CD4-positive, CD25-positive, alpha-beta regulatory T cell (primary cell): ENCODE measurements at regions not wholly inside any gene's neighbourhood (a gene's known extent, or its start where the extent isn't known, plus 50 kb on each side); places are given as distances from the start of the nearest gene placed in this dataset.

Source experiments
- ATAC-seq, 2 donors: fragments of 150-1000 bp; cut with Tn5 transposase; one replicate each; pipeline ENCODE4 v1.10.0; 2021; ENCODE audit warnings: low read depth in 2 of 2, moderate number of reproducible peaks in 2 of 2, moderate library complexity in 1 of 2
- DNase-seq, 3 donors: peaks; one replicate each; pipeline versions ENCODE4 v3.0.0 to v3.0.0-alpha.2; 2012 to 2022; ENCODE audit warnings: mixed read lengths in 1 of 3
- H3K27ac ChIP-seq: one replicate; pipeline ENCODE4 v1.7.0; 2013; ENCODE audit warnings: mild to moderate bottlenecking, low read length; ENCODE audit not compliant: insufficient read depth, poor library complexity, severe bottlenecking
- H3K27me3 ChIP-seq: one replicate; pipeline ENCODE4 v1.7.0; 2013; ENCODE audit warnings: low read length; ENCODE audit not compliant: control insufficient read depth, insufficient read depth
- H3K36me3 ChIP-seq: one replicate; pipeline ENCODE4 v1.7.0; 2013; ENCODE audit warnings: mild to moderate bottlenecking, low read length, moderate library complexity; ENCODE audit not compliant: control insufficient read depth, insufficient read depth
- H3K4me1 ChIP-seq: 2 replicates; pipeline ENCODE4 v1.7.0; 2013; ENCODE audit warnings: mild to moderate bottlenecking, low read length; ENCODE audit not compliant: insufficient read depth, control insufficient read depth, poor library complexity, severe bottlenecking
- H3K4me3 ChIP-seq: one replicate; pipeline ENCODE4 v1.7.0; 2013; ENCODE audit warnings: low read depth, mild to moderate bottlenecking, low read length, moderate library complexity
- H3K9me3 ChIP-seq, 2 experiments: 1 replicate in 1 of 2; 2 replicates in 1 of 2; pipeline ENCODE4 v1.7.0; 2013; ENCODE audit warnings: low read length in 2 of 2, mild to moderate bottlenecking in 1 of 2, moderate library complexity in 1 of 2; ENCODE audit not compliant: control insufficient read depth in 2 of 2
- H3K27ac Mint-ChIP-seq, 3 donors: one replicate each; pipeline ENCODE4 v1.8.0; 2020 to 2022; ENCODE audit warnings: mild to moderate bottlenecking in 3 of 3, mixed read lengths in 3 of 3, moderate library complexity in 2 of 3
- H3K27me3 Mint-ChIP-seq: one replicate; pipeline ENCODE4 v1.8.0; 2022; ENCODE audit warnings: mild to moderate bottlenecking, mixed read lengths
- H3K36me3 Mint-ChIP-seq: one replicate; pipeline ENCODE4 v1.8.0; 2020; ENCODE audit warnings: mixed read lengths
- H3K4me1 Mint-ChIP-seq, 4 donors: one replicate each; pipeline ENCODE4 v1.8.0; 2020 to 2022; ENCODE audit warnings: mixed read lengths in 4 of 4, mild to moderate bottlenecking in 1 of 4
- H3K4me3 Mint-ChIP-seq, 4 donors: one replicate each; pipeline ENCODE4 v1.8.0; 2020 to 2022; ENCODE audit warnings: mild to moderate bottlenecking in 4 of 4, mixed read lengths in 4 of 4, moderate library complexity in 3 of 4
- H3K9me3 Mint-ChIP-seq, 7 donors: one replicate each; pipeline ENCODE4 v1.8.0; 2020 to 2022; ENCODE audit warnings: mixed read lengths in 7 of 7, mild to moderate bottlenecking in 3 of 7, moderate library complexity in 2 of 7

- Mint-ChIP-seq H3K27ac (no peak overlapping the region), H3K4me1 (no peaks in the 10 kb centered on the region), H3K9me3 (peaks cover 0 to 1% (median 0%) of the 10 kb centered on the region in 7 donors)
These were observed 65.7 kb downstream of the TMEM18 start for GRCh38 chr2:611519-611918.

DNA sequence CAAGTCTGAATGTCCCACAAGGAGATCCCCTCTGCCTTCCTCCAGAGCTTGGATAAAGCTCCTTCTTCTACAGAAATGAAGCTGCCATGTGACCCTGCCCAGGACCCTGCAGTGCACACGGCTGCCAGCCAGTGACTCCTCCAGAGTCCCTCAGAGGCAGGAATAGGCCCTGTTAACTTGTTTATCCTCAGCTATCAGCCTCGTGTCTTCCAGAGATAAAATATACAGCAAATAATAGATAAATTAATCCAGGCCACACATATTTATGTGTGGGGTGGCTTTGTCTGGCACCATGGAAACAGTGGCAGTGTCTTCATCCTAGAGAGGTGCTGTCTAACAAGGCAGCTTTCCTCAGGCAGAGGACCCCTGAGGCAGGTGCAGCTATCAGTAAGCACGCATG lies 66.7 kb downstream of the TMEM18 start:
- Histone ChIP-seq H3K4me3 (no peak overlapping the region), H3K9me3 (no peaks in the 10 kb centered on the region), H3K4me1 (no peaks in the 10 kb centered on the region), H3K27me3 (peaks cover 3% of the 10 kb centered on the region), H3K27ac (no peak overlapping the region), H3K36me3 (no peaks in the 10 kb centered on the region)
- peaks cover 9% of the 10 kb centered on the region for H3K27me3 Mint-ChIP-seq
- no peak for ATAC-seq
- H3K4me1 Mint-ChIP-seq: no peaks in the 10 kb centered on the region
- peaks cover 0 to 1% (median 0%) of the 10 kb centered on the region in 7 donors for H3K9me3 Mint-ChIP-seq
- no peaks in the 10 kb centered on the region for H3K36me3 Mint-ChIP-seq
- H3K4me3 Mint-ChIP-seq: no peak overlapping the region
- no peak for DNase-seq
- no peak overlapping the region for H3K27ac Mint-ChIP-seq

More at GRCh38 chr2:611519-611918, 65.7 kb downstream of the TMEM18 start:
- Histone ChIP-seq H3K4me1 (no peaks in the 10 kb centered on the region), H3K9me3 (no peaks in the 10 kb centered on the region), H3K36me3 (no peaks in the 10 kb centered on the region), H3K27ac (no peak overlapping the region), H3K4me3 (no peak overlapping the region), H3K27me3 (peaks cover 3% of the 10 kb centered on the region)
- DNase-seq (no peak), ATAC-seq (no peak)
- H3K36me3 Mint-ChIP-seq: no peaks in the 10 kb centered on the region
- peaks cover 9% of the 10 kb centered on the region for H3K27me3 Mint-ChIP-seq
- H3K4me3 Mint-ChIP-seq: no peak overlapping the region

GRCh38 chr2:609881-610280 lies 67.3 kb downstream of the TMEM18 start:
- Mint-ChIP-seq H3K4me3 (no peak overlapping the region), H3K27me3 (peaks cover 5% of the 10 kb centered on the region), H3K9me3 (peaks cover 0 to 1% (median 0%) of the 10 kb centered on the region in 7 donors), H3K36me3 (no peaks in the 10 kb centered on the region), H3K4me1 (no peaks in the 10 kb centered on the region), H3K27ac (no peak overlapping the region)
- peaks cover 3% of the 10 kb centered on the region for H3K27me3 ChIP-seq
- no peak overlapping the region for H3K27ac ChIP-seq
- no peaks in the 10 kb centered on the region for H3K36me3 ChIP-seq
- no peaks in the 10 kb centered on the region for H3K4me1 ChIP-seq
- no peak overlapping the region for H3K4me3 ChIP-seq
- H3K9me3 ChIP-seq: no peaks in the 10 kb centered on the region
- ATAC-seq (no peak), DNase-seq (no peak)

- H3K36me3 Mint-ChIP-seq: no peaks in the 10 kb centered on the region
- H3K27ac Mint-ChIP-seq: no peak overlapping the region
- Histone ChIP-seq H3K4me1 (no peaks in the 10 kb centered on the region), H3K27ac (no peak overlapping the region), H3K9me3 (no peaks in the 10 kb centered on the region), H3K4me3 (no peak overlapping the region), H3K36me3 (no peaks in the 10 kb centered on the region), H3K27me3 (peaks cover 3% of the 10 kb centered on the region)
- peaks cover 5% of the 10 kb centered on the region for H3K27me3 Mint-ChIP-seq
- H3K9me3 Mint-ChIP-seq: peaks cover 0 to 1% (median 0%) of the 10 kb centered on the region in 7 donors
- ATAC-seq: no peak
- DNase-seq: no peak
- H3K4me3 Mint-ChIP-seq: no peak overlapping the region
- H3K4me1 Mint-ChIP-seq: no peaks in the 10 kb centered on the region
These were observed 67.8 kb downstream of the TMEM18 start for GRCh38 chr2:609449-609848.

DNA sequence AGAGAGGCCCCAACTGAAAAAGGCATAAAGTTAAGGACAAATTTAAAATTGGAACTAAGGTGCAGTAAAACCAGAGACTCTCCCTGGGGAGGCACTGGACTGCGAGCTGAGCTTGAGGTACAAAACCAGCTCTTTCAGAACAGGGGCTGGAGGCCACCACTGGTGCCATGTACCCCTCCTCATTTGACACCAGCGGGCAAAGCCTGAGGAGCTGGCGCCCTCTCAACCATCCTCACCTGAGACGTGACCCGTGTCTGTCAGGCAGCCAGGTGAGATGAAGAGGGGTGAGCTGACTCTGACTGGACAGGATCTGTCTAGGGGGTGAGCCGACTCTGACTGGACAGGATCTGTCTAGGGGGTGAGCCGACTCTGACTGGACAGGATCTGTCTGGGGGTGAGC lies 68.5 kb downstream of the TMEM18 start:
- ATAC-seq (no peak), DNase-seq (no peak)
- no peak overlapping the region for H3K27ac Mint-ChIP-seq
- Histone ChIP-seq H3K4me1 (no peaks in the 10 kb centered on the region), H3K9me3 (no peaks in the 10 kb centered on the region), H3K27me3 (peaks cover 3% of the 10 kb centered on the region), H3K36me3 (no peaks in the 10 kb centered on the region), H3K4me3 (no peak overlapping the region), H3K27ac (no peak overlapping the region)
- H3K27me3 Mint-ChIP-seq: peaks cover 5% of the 10 kb centered on the region
- no peak overlapping the region for H3K4me3 Mint-ChIP-seq
- H3K4me1 Mint-ChIP-seq: no peaks in the 10 kb centered on the region
- no peaks in the 10 kb centered on the region for H3K36me3 Mint-ChIP-seq
- peaks cover 0 to 1% (median 0%) of the 10 kb centered on the region in 7 donors for H3K9me3 Mint-ChIP-seq

- no peak overlapping the region for H3K4me3 ChIP-seq
- H3K4me1 Mint-ChIP-seq: peaks cover 0 to 1% (median 0%) of the 10 kb centered on the region in 4 donors
- no peak overlapping the region for H3K27ac ChIP-seq
- no peaks in the 10 kb centered on the region for H3K36me3 Mint-ChIP-seq
- H3K9me3 ChIP-seq: no peaks in the 10 kb centered on the region
- DNase-seq (no peak), ATAC-seq (no peak)
- H3K4me1 ChIP-seq: no peaks in the 10 kb centered on the region
- peaks cover 5% of the 10 kb centered on the region for H3K27me3 Mint-ChIP-seq
- no peaks in the 10 kb centered on the region for H3K36me3 ChIP-seq
- H3K27me3 ChIP-seq: peaks cover 3% of the 10 kb centered on the region
- peaks cover 0 to 1% (median 0%) of the 10 kb centered on the region in 7 donors for H3K9me3 Mint-ChIP-seq
- no peak overlapping the region for H3K27ac Mint-ChIP-seq
- H3K4me3 Mint-ChIP-seq: no peak overlapping the region
These were observed 68.9 kb downstream of the TMEM18 start for GRCh38 chr2:608297-608696.

DNA sequence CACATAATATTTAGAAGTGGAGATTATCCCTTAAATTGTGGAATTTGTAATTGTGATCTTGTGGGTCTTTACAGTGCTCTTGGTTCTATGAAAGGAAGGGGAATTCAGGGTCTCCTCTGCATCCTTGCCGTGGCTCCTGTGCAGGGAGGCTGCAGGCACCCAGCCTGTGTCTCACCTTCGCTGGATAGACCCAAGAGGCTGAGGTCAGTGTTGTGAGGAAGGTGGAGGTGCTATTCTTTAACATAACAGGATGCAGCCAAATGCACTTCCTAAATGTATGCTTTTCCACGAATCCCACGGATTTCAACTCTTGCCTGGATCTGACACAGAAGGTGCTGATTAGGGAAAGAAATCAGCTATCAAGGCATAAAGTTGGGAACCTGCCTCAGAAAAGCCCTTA lies 69.5 kb downstream of the TMEM18 start:
- Histone ChIP-seq H3K4me1 (no peaks in the 10 kb centered on the region), H3K4me3 (no peak overlapping the region), H3K36me3 (no peaks in the 10 kb centered on the region), H3K9me3 (no peaks in the 10 kb centered on the region), H3K27me3 (peaks cover 3% of the 10 kb centered on the region), H3K27ac (no peak overlapping the region)
- no peak for ATAC-seq
- Mint-ChIP-seq H3K9me3 (peaks cover 0 to 1% (median 0%) of the 10 kb centered on the region in 7 donors), H3K4me1 (peaks cover 0 to 2% (median 0%) of the 10 kb centered on the region in 4 donors), H3K27ac (no peak overlapping the region), H3K36me3 (no peaks in the 10 kb centered on the region), H3K27me3 (peaks cover 5% of the 10 kb centered on the region), H3K4me3 (no peak overlapping the region)
- no peak for DNase-seq

DNA sequence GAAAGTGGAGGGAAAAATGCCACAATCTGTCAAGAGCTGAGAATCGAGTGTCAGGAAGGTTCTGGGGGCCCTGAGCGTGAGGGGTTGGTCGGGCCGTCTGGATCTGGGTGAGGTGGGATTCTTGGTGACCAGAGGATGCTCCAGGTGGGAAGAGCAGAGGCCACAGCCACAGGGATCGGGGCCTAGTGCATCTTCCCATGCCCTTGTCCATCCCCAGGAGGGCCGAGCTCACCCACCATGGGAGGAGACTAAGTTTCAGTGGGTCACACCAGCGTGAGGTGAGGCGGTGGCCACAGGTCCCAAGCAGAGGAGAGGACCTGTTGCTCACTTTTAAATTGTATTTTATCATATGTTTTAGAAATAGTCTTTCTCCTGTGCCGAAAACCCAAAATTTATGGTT lies 70.0 kb downstream of the TMEM18 start:
- Histone ChIP-seq H3K4me1 (no peaks in the 10 kb centered on the region), H3K4me3 (no peak overlapping the region), H3K27ac (no peak overlapping the region), H3K36me3 (no peaks in the 10 kb centered on the region), H3K9me3 (no peaks in the 10 kb centered on the region), H3K27me3 (peaks cover 3% of the 10 kb centered on the region)
- Mint-ChIP-seq H3K36me3 (no peaks in the 10 kb centered on the region), H3K9me3 (peaks cover 0 to 1% (median 0%) of the 10 kb centered on the region in 7 donors), H3K4me3 (no peak overlapping the region), H3K4me1 (peaks cover 0 to 2% (median 0%) of the 10 kb centered on the region in 4 donors), H3K27ac (no peak overlapping the region), H3K27me3 (peaks cover 5% of the 10 kb centered on the region)
- ATAC-seq (no peak), DNase-seq (no peak)
